ACC112 (cell line): ENCODE measurements at regions not wholly inside any gene's neighbourhood (a gene's known extent, or its start where the extent isn't known, plus 50 kb on each side); places are given as distances from the start of the nearest gene placed in this dataset.

Source experiments
- H2AFZ ChIP-seq: fragments of 200-600 bp; sonication (generic); one replicate; pipeline ENCODE4 v1.6.0; 2017; ENCODE audit warnings: antibody characterized with exemption, low read length; ENCODE audit not compliant: unreplicated experiment
- H3K27ac ChIP-seq: fragments of 200-600 bp; sonication (generic); 2 replicates; pipeline ENCODE4 v1.5.1; 2014; ENCODE audit warnings: low read depth, mild to moderate bottlenecking, antibody characterized with exemption, low read length, moderate library complexity
- H3K27me3 ChIP-seq: fragments of 200-600 bp; sonication (generic); 2 replicates; pipeline ENCODE4 v1.6.1; 2014; ENCODE audit warnings: mild to moderate bottlenecking, antibody characterized with exemption, low read length, moderate library complexity, mixed read lengths; ENCODE audit not compliant: insufficient read depth
- H3K36me3 ChIP-seq: fragments of 200-600 bp; sonication (generic); 2 replicates; pipeline ENCODE4 v1.6.1; 2016; ENCODE audit warnings: mild to moderate bottlenecking, antibody characterized with exemption, low read length, moderate library complexity, mixed read lengths; ENCODE audit not compliant: insufficient read depth
- H3K4me1 ChIP-seq: fragments of 200-600 bp; sonication (generic); one replicate; pipeline ENCODE4 v1.6.1; 2016; ENCODE audit warnings: low read length, mixed read lengths; ENCODE audit not compliant: insufficient read depth, unreplicated experiment, control insufficient read depth
- H3K4me3 ChIP-seq: fragments of 200-600 bp; sonication (generic); 2 replicates; pipeline ENCODE4 v1.5.1; 2014; ENCODE audit warnings: mild to moderate bottlenecking, low read depth, low read length
- H3K79me2 ChIP-seq: fragments of 200-600 bp; sonication (generic); one replicate; pipeline ENCODE4 v1.6.0; 2016; ENCODE audit warnings: low read length; ENCODE audit not compliant: control insufficient read depth, unreplicated experiment, insufficient read depth

GRCh38 chr15:66934868-66935520 is 130.4 kb upstream of the SMAD3 start:
- no peak overlapping the region for H2AFZ ChIP-seq
- H3K4me1 ChIP-seq: peaks cover 31% of the 10 kb centered on the region
- H3K27ac ChIP-seq: no peak overlapping the region

GRCh38 chr15:66935688-66936087 is 129.7 kb upstream of the SMAD3 start:
- Histone ChIP-seq H3K36me3 (no peaks in the 10 kb centered on the region), H3K4me3 (peak overlapping the region; percentile 75), H3K79me2 (no peaks in the 10 kb centered on the region), H3K4me1 (peaks cover 36% of the 10 kb centered on the region), H2AFZ (peak overlapping the region; percentile 78), H3K27me3 (no peaks in the 10 kb centered on the region), H3K27ac (no peak overlapping the region; the same call in 1 of the 2 replicates)

More at GRCh38 chr15:66934868-66935520, 130.4 kb upstream of the SMAD3 start:
- Histone ChIP-seq H3K79me2 (no peaks in the 10 kb centered on the region), H3K27me3 (no peaks in the 10 kb centered on the region), H3K4me3 (no peak overlapping the region), H3K36me3 (no peaks in the 10 kb centered on the region)

- H3K79me2 ChIP-seq: no peaks in the 10 kb centered on the region
- no peaks in the 10 kb centered on the region for H3K36me3 ChIP-seq
- peak overlapping the region; percentile 34 for H3K27ac ChIP-seq
- H3K4me3 ChIP-seq: peak overlapping the region; percentile 75
- H3K4me1 ChIP-seq: peaks cover 31% of the 10 kb centered on the region
- no peaks in the 10 kb centered on the region for H3K27me3 ChIP-seq
- H2AFZ ChIP-seq: peak overlapping the region; percentile 78
Observed at GRCh38 chr15:66936109-66936860, 129.1 kb upstream of the SMAD3 start.

GRCh38 chr15:66936861-66937582 is 128.4 kb upstream of the SMAD3 start:
- Histone ChIP-seq H3K4me3 (peak overlapping the region; percentile 75), H3K27ac (peak overlapping the region; percentile 34)

GRCh38 chr15:66937588-66937987 is 127.8 kb upstream of the SMAD3 start:
- H3K4me3 ChIP-seq: no peak overlapping the region
- H2AFZ ChIP-seq: no peak overlapping the region
- peaks cover 19% of the 10 kb centered on the region for H3K4me1 ChIP-seq
- H3K36me3 ChIP-seq: no peaks in the 10 kb centered on the region
- H3K27ac ChIP-seq: no peak overlapping the region
- no peaks in the 10 kb centered on the region for H3K27me3 ChIP-seq
- H3K79me2 ChIP-seq: no peaks in the 10 kb centered on the region

More at GRCh38 chr15:66936861-66937582, 128.4 kb upstream of the SMAD3 start:
- Histone ChIP-seq H3K36me3 (no peaks in the 10 kb centered on the region), H3K4me1 (peaks cover 24% of the 10 kb centered on the region), H3K79me2 (no peaks in the 10 kb centered on the region), H2AFZ (peak overlapping the region; percentile 78), H3K27me3 (no peaks in the 10 kb centered on the region)

- H2AFZ ChIP-seq: no peak overlapping the region
- peaks cover 16% of the 10 kb centered on the region for H3K4me1 ChIP-seq
- no peaks in the 10 kb centered on the region for H3K36me3 ChIP-seq
- H3K4me3 ChIP-seq: no peak overlapping the region
- no peaks in the 10 kb centered on the region for H3K27me3 ChIP-seq
- H3K79me2 ChIP-seq: no peaks in the 10 kb centered on the region
- H3K27ac ChIP-seq: no peak overlapping the region
Observed at GRCh38 chr15:66938114-66938830, 127.1 kb upstream of the SMAD3 start.

GRCh38 chr15:66939016-66939415 is 126.4 kb upstream of the SMAD3 start:
- no peak overlapping the region for H3K27ac ChIP-seq
- H3K27me3 ChIP-seq: no peaks in the 10 kb centered on the region
- no peak overlapping the region for H2AFZ ChIP-seq

GRCh38 chr15:66939451-66940023 is 125.9 kb upstream of the SMAD3 start:
- Histone ChIP-seq H3K79me2 (no peaks in the 10 kb centered on the region), H3K4me1 (peaks cover 16% of the 10 kb centered on the region), H3K4me3 (no peak overlapping the region), H3K36me3 (no peaks in the 10 kb centered on the region), H3K27ac (no peak overlapping the region), H2AFZ (no peak overlapping the region), H3K27me3 (no peaks in the 10 kb centered on the region)

More at GRCh38 chr15:66939016-66939415, 126.4 kb upstream of the SMAD3 start:
- Histone ChIP-seq H3K79me2 (no peaks in the 10 kb centered on the region), H3K4me1 (peaks cover 16% of the 10 kb centered on the region), H3K36me3 (no peaks in the 10 kb centered on the region), H3K4me3 (no peak overlapping the region)

- peaks cover 16% of the 10 kb centered on the region for H3K4me1 ChIP-seq
- no peak overlapping the region for H3K4me3 ChIP-seq
- H3K27ac ChIP-seq: no peak overlapping the region
- H3K27me3 ChIP-seq: no peaks in the 10 kb centered on the region
- H2AFZ ChIP-seq: no peak overlapping the region
- H3K79me2 ChIP-seq: no peaks in the 10 kb centered on the region
- no peaks in the 10 kb centered on the region for H3K36me3 ChIP-seq
Observed at GRCh38 chr15:66940368-66940767, 125.0 kb upstream of the SMAD3 start.
